ENCODE measurements at regions not wholly inside any gene's neighbourhood (a gene's known extent, or its start where the extent isn't known, plus 50 kb on each side); places are given as distances from the start of the nearest gene placed in this dataset.

GRCh38 chr2:76387294-76387693, 676.6 kb upstream of the GCFC2 start:
- Histone ChIP-seq H3K27me3 (ENCODE audit: control insufficient read depth, insufficient read depth, low read length) (no peaks in the 10 kb centered on the region), H3K9me3 (ENCODE audit: control insufficient read depth, insufficient read depth, low read depth, low read length) (no peaks in the 10 kb centered on the region), H3K27ac (ENCODE audit: low read length) (no peak overlapping the region), H3K36me3 (ENCODE audit: control insufficient read depth, insufficient read depth, low read length) (no peaks in the 10 kb centered on the region), H3K4me3 (ENCODE audit: low read depth in 2 of 2, low read length in 2 of 2) (no peak overlapping the region), H3K4me1 (ENCODE audit: control insufficient read depth, insufficient read depth, low read length) (no peaks in the 10 kb centered on the region)
- TF ChIP-seq REST (IDR thresholded peaks at IDR 0.05; ENCODE audit: insufficient read depth in 1 of 2, low read depth in 2 of 2, low read length in 1 of 2) (no peak), SIN3A (IDR thresholded peaks at IDR 0.05; ENCODE audit: borderline replicate concordance, insufficient read depth, low read depth, low read length) (no peak), CTCF (IDR thresholded peaks at IDR 0.05) (no peak), POLR2AphosphoS5 (IDR thresholded peaks at IDR 0.05; ENCODE audit: low read depth, low read length) (no peak), TCF7L2 (IDR thresholded peaks at IDR 0.05; ENCODE audit: low read depth, low read length) (no peak)
- ATAC-seq: no peak
- DNase-seq (ENCODE audit: low read depth, low spot score): no peak
- no TSS peak for BruUV-seq (replicated peaks)
- POLR2A ChIA-PET: no interaction called here
- CTCF ChIA-PET: no interaction called here
- intact Hi-C loops (cut with micrococcal nuclease; ENCODE audit: unreplicated experiment) (no loop called here), in situ Hi-C loops (cut with HindIII; ENCODE audit: low pct_unique_long_range_greater_than_20kb, low sequenced_read_pairs) (no loop called here)

- BruUV-seq (replicated peaks): no TSS peak
- Histone ChIP-seq H3K4me1 (ENCODE audit: control insufficient read depth, insufficient read depth, low read length) (no peaks in the 10 kb centered on the region), H3K4me3 (ENCODE audit: low read depth in 2 of 2, low read length in 2 of 2) (no peak overlapping the region), H3K27me3 (ENCODE audit: control insufficient read depth, insufficient read depth, low read length) (no peaks in the 10 kb centered on the region), H3K36me3 (ENCODE audit: control insufficient read depth, insufficient read depth, low read length) (no peaks in the 10 kb centered on the region), H3K27ac (ENCODE audit: low read length) (no peak overlapping the region), H3K9me3 (ENCODE audit: control insufficient read depth, insufficient read depth, low read depth, low read length) (no peaks in the 10 kb centered on the region)
- DNase-seq (ENCODE audit: low read depth, low spot score) (no peak), ATAC-seq (no peak)
- in situ Hi-C loops (cut with HindIII; ENCODE audit: low pct_unique_long_range_greater_than_20kb, low sequenced_read_pairs) (no loop called here), intact Hi-C loops (cut with micrococcal nuclease; ENCODE audit: unreplicated experiment) (no loop called here)
- ChIA-PET POLR2A (no interaction called here), CTCF (no interaction called here)
- TF ChIP-seq REST (IDR thresholded peaks at IDR 0.05; ENCODE audit: insufficient read depth in 1 of 2, low read depth in 2 of 2, low read length in 1 of 2) (no peak), TCF7L2 (IDR thresholded peaks at IDR 0.05; ENCODE audit: low read depth, low read length) (no peak), CTCF (IDR thresholded peaks at IDR 0.05) (no peak), POLR2AphosphoS5 (IDR thresholded peaks at IDR 0.05; ENCODE audit: low read depth, low read length) (no peak)
Observed at GRCh38 chr2:76385943-76386342, 675.2 kb upstream of the GCFC2 start.

Measured in Panc1 (cell line).